ENCODE measurements at regions not wholly inside any gene's neighbourhood (a gene's known extent, or its start where the extent isn't known, plus 50 kb on each side); places are given as distances from the start of the nearest gene placed in this dataset.

DNA sequence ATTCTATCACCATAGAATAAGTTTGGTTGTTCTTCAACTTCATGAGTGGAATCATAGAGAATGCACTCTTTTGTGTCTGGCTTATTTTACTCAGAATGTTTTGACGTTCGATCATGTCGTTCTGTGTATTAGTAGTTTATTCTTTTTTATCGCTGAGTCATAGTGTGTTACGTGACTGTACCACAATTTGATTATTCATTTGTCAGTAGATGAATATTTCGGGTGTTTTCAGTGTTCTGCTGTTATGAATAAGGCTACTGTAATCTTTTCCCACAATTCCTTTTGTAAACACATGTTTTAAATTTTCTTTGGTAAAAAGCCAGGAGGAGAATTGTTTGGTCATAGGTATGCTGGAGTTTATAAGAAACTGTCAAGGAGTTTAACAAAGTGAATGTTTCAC lies 279.9 kb upstream of the B3GAT1 start:
- TF ChIP-seq, protein P1, sequence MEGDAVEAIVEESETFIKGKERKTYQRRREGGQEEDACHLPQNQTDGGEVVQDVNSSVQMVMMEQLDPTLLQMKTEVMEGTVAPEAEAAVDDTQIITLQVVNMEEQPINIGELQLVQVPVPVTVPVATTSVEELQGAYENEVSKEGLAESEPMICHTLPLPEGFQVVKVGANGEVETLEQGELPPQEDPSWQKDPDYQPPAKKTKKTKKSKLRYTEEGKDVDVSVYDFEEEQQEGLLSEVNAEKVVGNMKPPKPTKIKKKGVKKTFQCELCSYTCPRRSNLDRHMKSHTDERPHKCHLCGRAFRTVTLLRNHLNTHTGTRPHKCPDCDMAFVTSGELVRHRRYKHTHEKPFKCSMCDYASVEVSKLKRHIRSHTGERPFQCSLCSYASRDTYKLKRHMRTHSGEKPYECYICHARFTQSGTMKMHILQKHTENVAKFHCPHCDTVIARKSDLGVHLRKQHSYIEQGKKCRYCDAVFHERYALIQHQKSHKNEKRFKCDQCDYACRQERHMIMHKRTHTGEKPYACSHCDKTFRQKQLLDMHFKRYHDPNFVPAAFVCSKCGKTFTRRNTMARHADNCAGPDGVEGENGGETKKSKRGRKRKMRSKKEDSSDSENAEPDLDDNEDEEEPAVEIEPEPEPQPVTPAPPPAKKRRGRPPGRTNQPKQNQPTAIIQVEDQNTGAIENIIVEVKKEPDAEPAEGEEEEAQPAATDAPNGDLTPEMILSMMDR (IDR thresholded peaks at IDR 0.05): no peak
- no peak for TF ChIP-seq POLR2A (IDR thresholded peaks at IDR 0.05)
- TF ChIP-seq POLR2AphosphoS5 (IDR thresholded peaks at IDR 0.05): peak; percentile 74
- TF ChIP-seq EP300 (IDR thresholded peaks at IDR 0.05): no peak
